Osteocyte (in vitro differentiated cells): ENCODE measurements at regions not wholly inside any gene's neighbourhood (a gene's known extent, or its start where the extent isn't known, plus 50 kb on each side); places are given as distances from the start of the nearest gene placed in this dataset.

Experiments
- DNase-seq: peaks from one replicate; pipeline ENCODE4 v3.0.0; 2021; ENCODE audit warnings: mixed read lengths; ENCODE audit not compliant: unreplicated experiment; ENCODE audit errors: extremely low spot score
- H3K27ac Mint-ChIP-seq: one replicate; pipeline ENCODE4 v1.8.0; 2021; ENCODE audit warnings: mild to moderate bottlenecking, mixed read lengths; ENCODE audit not compliant: unreplicated experiment
- H3K27me3 Mint-ChIP-seq: one replicate; pipeline ENCODE4 v1.8.0; 2021; ENCODE audit warnings: mixed read lengths; ENCODE audit not compliant: unreplicated experiment
- H3K36me3 Mint-ChIP-seq: one replicate; pipeline ENCODE4 v1.8.0; 2021; ENCODE audit warnings: mixed read lengths; ENCODE audit not compliant: unreplicated experiment
- H3K4me1 Mint-ChIP-seq: one replicate; pipeline ENCODE4 v1.8.0; 2021; ENCODE audit warnings: mixed read lengths; ENCODE audit not compliant: unreplicated experiment
- H3K4me3 Mint-ChIP-seq: one replicate; pipeline ENCODE4 v1.8.0; 2021; ENCODE audit warnings: mild to moderate bottlenecking, moderate library complexity, mixed read lengths; ENCODE audit not compliant: unreplicated experiment
- H3K9me3 Mint-ChIP-seq: one replicate; pipeline ENCODE4 v1.8.0; 2021; ENCODE audit warnings: mixed read lengths; ENCODE audit not compliant: unreplicated experiment
- TF ChIP-seq, protein P1 (sequence below): fragments of 200-600 bp; sonication (generic); IDR thresholded peaks from 2 replicates; pipeline ENCODE4 v1.5.0; 2021; ENCODE audit warnings: antibody characterized with exemption, mild to moderate bottlenecking, moderate library complexity

DNA sequence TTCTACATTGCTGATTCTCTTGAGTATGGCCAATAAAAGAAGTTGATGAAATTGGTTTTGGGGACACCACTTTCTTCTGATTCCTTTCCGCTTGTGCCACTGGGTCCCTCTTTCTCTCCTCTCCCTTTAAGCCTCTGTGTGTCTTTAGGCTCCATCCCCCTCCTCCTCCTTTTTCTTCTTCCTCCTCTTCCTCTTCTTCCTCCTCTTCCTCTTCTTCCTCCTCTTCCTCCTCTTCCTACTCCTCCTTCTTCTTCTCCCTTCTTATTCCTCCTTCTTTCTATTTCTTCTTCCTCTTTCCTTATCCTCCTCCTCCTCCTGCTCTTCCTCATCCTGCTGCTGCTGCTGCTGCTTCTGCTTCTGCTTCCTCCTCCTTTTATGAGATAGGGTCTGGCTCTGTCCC, 93.7 kb downstream of the CHD9NB start:
- Mint-ChIP-seq H3K4me3 (no peak overlapping the region), H3K27ac (no peak overlapping the region), H3K27me3 (peaks cover 3% of the 10 kb centered on the region), H3K9me3 (no peaks in the 10 kb centered on the region), H3K4me1 (no peaks in the 10 kb centered on the region), H3K36me3 (no peaks in the 10 kb centered on the region)
- DNase-seq = no peak
- TF ChIP-seq, protein P1, sequence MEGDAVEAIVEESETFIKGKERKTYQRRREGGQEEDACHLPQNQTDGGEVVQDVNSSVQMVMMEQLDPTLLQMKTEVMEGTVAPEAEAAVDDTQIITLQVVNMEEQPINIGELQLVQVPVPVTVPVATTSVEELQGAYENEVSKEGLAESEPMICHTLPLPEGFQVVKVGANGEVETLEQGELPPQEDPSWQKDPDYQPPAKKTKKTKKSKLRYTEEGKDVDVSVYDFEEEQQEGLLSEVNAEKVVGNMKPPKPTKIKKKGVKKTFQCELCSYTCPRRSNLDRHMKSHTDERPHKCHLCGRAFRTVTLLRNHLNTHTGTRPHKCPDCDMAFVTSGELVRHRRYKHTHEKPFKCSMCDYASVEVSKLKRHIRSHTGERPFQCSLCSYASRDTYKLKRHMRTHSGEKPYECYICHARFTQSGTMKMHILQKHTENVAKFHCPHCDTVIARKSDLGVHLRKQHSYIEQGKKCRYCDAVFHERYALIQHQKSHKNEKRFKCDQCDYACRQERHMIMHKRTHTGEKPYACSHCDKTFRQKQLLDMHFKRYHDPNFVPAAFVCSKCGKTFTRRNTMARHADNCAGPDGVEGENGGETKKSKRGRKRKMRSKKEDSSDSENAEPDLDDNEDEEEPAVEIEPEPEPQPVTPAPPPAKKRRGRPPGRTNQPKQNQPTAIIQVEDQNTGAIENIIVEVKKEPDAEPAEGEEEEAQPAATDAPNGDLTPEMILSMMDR = no peak

DNA sequence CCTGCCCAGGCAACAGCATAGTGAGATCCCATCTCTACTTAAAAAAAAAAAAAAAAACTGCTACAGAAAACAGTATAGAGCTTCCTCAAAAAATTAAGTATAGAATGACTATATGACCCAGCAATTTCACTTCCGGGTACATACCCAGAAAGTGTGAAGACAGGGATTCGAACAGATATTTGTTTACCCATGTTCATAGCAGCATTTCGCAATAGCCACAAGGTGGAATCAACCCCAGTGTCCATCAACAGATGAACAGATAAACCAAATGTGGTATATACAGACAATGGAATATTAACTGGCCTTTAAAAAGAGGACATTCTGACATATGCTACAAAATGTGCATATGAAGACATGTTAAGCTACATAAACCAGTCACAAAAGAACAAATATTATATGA, 95.5 kb downstream of the CHD9NB start:
- Mint-ChIP-seq H3K9me3 (no peaks in the 10 kb centered on the region), H3K36me3 (no peaks in the 10 kb centered on the region), H3K4me3 (no peak overlapping the region), H3K4me1 (no peaks in the 10 kb centered on the region), H3K27me3 (peaks cover 3% of the 10 kb centered on the region), H3K27ac (no peak overlapping the region)
- TF ChIP-seq, protein P1 = no peak
- DNase-seq = no peak

DNA sequence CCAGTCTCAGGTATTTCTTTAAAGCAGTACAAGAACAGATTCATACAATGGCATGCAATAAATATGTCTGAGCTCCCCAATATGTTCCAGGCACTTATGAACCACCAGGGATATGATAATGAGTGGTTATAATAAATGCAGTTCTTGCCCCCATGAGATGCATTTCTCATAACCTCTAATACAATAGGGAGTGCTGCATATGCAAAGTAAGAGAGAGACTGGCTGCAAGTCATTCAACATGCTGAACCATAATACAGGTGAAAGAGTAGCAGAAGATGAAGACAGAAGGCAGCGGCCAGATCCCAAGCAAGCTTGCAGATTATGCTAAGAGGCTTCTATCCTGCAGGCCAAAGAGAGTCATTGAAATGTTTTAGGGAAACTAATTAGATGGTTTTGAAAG, 96.7 kb downstream of the CHD9NB start:
- Mint-ChIP-seq H3K4me1 (no peaks in the 10 kb centered on the region), H3K9me3 (no peaks in the 10 kb centered on the region), H3K27ac (no peak overlapping the region), H3K27me3 (no peaks in the 10 kb centered on the region), H3K36me3 (no peaks in the 10 kb centered on the region), H3K4me3 (no peak overlapping the region)
- DNase-seq = no peak
- TF ChIP-seq, protein P1 = no peak

DNA sequence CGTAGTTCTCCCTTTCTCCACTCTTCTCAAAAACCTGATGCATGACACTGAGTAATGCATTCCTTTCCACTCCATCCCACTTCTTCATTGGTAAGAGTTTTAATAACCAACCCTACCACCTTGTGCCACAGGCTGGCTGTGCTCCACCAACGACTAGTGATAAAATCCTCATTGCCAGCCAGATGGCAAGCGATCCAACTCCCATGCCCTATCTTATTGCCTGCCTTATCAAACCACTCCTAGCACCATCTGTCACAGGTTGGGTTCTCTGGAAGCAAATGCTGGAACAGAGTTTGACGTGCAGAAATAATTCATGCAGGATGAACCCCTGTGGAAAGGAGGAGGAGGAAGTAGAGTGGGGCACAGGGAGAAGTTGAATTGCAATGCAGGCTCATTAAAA, 99.5 kb downstream of the CHD9NB start:
- no peak overlapping the region for H3K4me3 Mint-ChIP-seq
- peaks cover 14% of the 10 kb centered on the region for H3K27me3 Mint-ChIP-seq
- no peaks in the 10 kb centered on the region for H3K4me1 Mint-ChIP-seq
- peaks cover 6% of the 10 kb centered on the region for H3K9me3 Mint-ChIP-seq
- no peaks in the 10 kb centered on the region for H3K36me3 Mint-ChIP-seq
- no peak for DNase-seq
- TF ChIP-seq, protein P1 = no peak
- no peak overlapping the region for H3K27ac Mint-ChIP-seq

DNA sequence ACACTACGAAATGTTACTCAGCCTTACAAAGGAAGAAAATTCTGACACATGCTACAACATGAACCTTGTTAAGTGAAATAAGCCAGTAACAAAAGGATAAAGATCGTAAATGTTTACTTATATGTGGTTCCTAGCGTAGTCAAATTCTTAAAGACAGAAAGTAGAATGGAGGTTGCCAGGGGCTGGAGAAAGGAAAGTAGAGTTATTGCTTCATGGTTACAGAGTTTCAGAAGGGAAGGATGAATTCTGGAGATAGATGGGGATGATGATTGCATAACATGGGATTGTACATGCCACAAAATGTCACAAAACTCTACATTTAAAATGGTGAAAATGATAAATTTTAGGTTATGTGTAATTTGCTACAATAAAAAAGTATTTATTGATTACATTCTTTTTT, 103.8 kb downstream of the CHD9NB start:
- Mint-ChIP-seq H3K9me3 (peaks cover 8% of the 10 kb centered on the region), H3K27ac (no peak overlapping the region), H3K27me3 (peaks cover 14% of the 10 kb centered on the region), H3K4me3 (no peak overlapping the region), H3K36me3 (no peaks in the 10 kb centered on the region), H3K4me1 (no peaks in the 10 kb centered on the region)
- DNase-seq = no peak
- TF ChIP-seq, protein P1 = no peak
